GM21529 (cell line): ENCODE measurements at regions not wholly inside any gene's neighbourhood (a gene's known extent, or its start where the extent isn't known, plus 50 kb on each side); places are given as distances from the start of the nearest gene placed in this dataset.

ENCODE experiments used
- ATAC-seq: cut with Tn5 transposase; IDR thresholded peaks from one replicate; pipeline ENCODE4 v1.9.1; 2021; ENCODE audit not compliant: unreplicated experiment

- no peak for ATAC-seq
These were observed 58.7 kb downstream of the OTOL1 start for GRCh38 chr3:161555320-161555719.

- no peak for ATAC-seq
These were observed 59.9 kb downstream of the OTOL1 start for GRCh38 chr3:161556533-161556932.

GRCh38 chr3:161556941-161557340, 60.3 kb downstream of the OTOL1 start:
- ATAC-seq: no peak

GRCh38 chr3:161557445-161558150, 61.0 kb downstream of the OTOL1 start:
- ATAC-seq: no peak

- ATAC-seq: no peak
These were observed 61.6 kb downstream of the OTOL1 start for GRCh38 chr3:161558236-161558635.

GRCh38 chr3:161559177-161559998, 62.8 kb downstream of the OTOL1 start:
- ATAC-seq: peak; percentile 68

- ATAC-seq: peak; percentile 44
These were observed 63.5 kb downstream of the OTOL1 start for GRCh38 chr3:161560008-161560637.

GRCh38 chr3:161567577-161568361, 71.2 kb downstream of the OTOL1 start:
- no peak for ATAC-seq

- no peak for ATAC-seq
These were observed 72.1 kb downstream of the OTOL1 start for GRCh38 chr3:161568671-161569070.

GRCh38 chr3:161571951-161572350, 75.3 kb downstream of the OTOL1 start:
- ATAC-seq: no peak

GRCh38 chr3:161573136-161573535, 76.5 kb downstream of the OTOL1 start:
- ATAC-seq: no peak

GRCh38 chr3:161575901-161576300, 79.3 kb downstream of the OTOL1 start:
- ATAC-seq: no peak

GRCh38 chr3:161576311-161576710, 79.7 kb downstream of the OTOL1 start:
- no peak for ATAC-seq

- no peak for ATAC-seq
These were observed 80.3 kb downstream of the OTOL1 start for GRCh38 chr3:161576714-161577510.

GRCh38 chr3:161577662-161578061, 81.1 kb downstream of the OTOL1 start:
- no peak for ATAC-seq

GRCh38 chr3:161579395-161580126, 83.0 kb downstream of the OTOL1 start:
- no peak for ATAC-seq

- ATAC-seq: no peak
These were observed 89.3 kb downstream of the OTOL1 start for GRCh38 chr3:161585922-161586321.

- no peak for ATAC-seq
These were observed 90.1 kb downstream of the OTOL1 start for GRCh38 chr3:161586556-161587235.

- no peak for ATAC-seq
These were observed 102.0 kb downstream of the OTOL1 start for GRCh38 chr3:161598639-161599038.
